SK-N-SH (cell line): ENCODE measurements at regions not wholly inside any gene's neighbourhood (a gene's known extent, or its start where the extent isn't known, plus 50 kb on each side); places are given as distances from the start of the nearest gene placed in this dataset.

Source experiments
- EP300 ChIP-seq, 2 experiments: IDR thresholded peaks; 2 replicates each; pipeline versions ENCODE4 v1.4.0 to v1.6.1; 2012; ENCODE audit warnings: borderline replicate concordance in 1 of 2, low read depth in 1 of 2, low read length in 1 of 2
- YY1 ChIP-seq: IDR thresholded peaks from 2 replicates; pipeline ENCODE4 v1.4.0; 2012; ENCODE audit warnings: low read depth, mild to moderate bottlenecking

DNA sequence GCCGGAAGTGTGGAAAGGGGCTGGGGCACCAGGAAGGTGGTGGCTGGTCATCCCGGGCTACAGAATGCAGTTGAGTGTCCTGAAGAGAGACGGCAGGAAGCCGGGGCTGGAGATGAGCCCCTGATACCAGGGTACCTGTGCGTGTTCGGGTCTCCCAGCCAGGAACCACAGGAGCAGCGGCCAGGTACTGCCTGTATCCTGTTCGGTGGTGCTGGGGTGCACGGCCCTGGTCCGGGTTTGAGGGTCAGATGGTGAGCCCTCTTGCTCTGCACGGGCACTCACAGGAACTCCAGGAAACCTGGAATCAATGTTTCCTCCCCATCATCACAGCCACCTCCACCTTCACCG, 253.1 kb upstream of the B3GAT1 start:
- TF ChIP-seq EP300 (IDR thresholded peaks at IDR 0.05; ENCODE audit: borderline replicate concordance in 1 of 2, low read depth in 1 of 2, low read length in 1 of 2) (no peak), YY1 (no peak)
